Esophagus squamous epithelium (tissue), 5 donors: ENCODE measurements at regions not wholly inside any gene's neighbourhood (a gene's known extent, or its start where the extent isn't known, plus 50 kb on each side); places are given as distances from the start of the nearest gene placed in this dataset.

Experiments used
- DNase-seq: peaks from one replicate; lab custom pipeline; 2025; lab: John Stamatoyannopoulos, UW
- H3K27ac ChIP-seq, 4 donors: fragments of 200-600 bp; sonication (generic); one replicate each; pipeline ENCODE4 v1.5.1; 2016 to 2019; ENCODE audit warnings: mild to moderate bottlenecking in 1 of 4
- H3K27me3 ChIP-seq, 4 donors: fragments of 200-600 bp; sonication (generic); 1 replicate in 3 of 4; 2 replicates in 1 of 4; pipeline versions ENCODE4 v1.5.1 to v1.6.0; 2017 to 2021; ENCODE audit warnings: antibody characterized with exemption in 1 of 4
- H3K36me3 ChIP-seq, 3 donors: fragments of 200-600 bp; sonication (generic); one replicate each; pipeline ENCODE4 v1.5.1; 2016 to 2019
- H3K4me1 ChIP-seq, 3 donors: fragments of 200-600 bp; sonication (generic); one replicate each; pipeline ENCODE4 v1.5.1; 2017 to 2019
- H3K4me3 ChIP-seq, 4 donors: fragments of 200-600 bp; sonication (generic); 1 replicate in 3 of 4; 2 replicates in 1 of 4; pipeline ENCODE4 v1.5.1; 2016 to 2019; ENCODE audit warnings: mild to moderate bottlenecking in 2 of 4, moderate library complexity in 1 of 4
- H3K9me3 ChIP-seq, 3 donors: fragments of 200-600 bp; sonication (generic); one replicate each; pipeline ENCODE4 v1.5.1; 2016 to 2019
- CTCF ChIP-seq, 6 experiments: fragments of 450-650 bp in 4 of 6; fragments of 200-600 bp in 2 of 6; sonication (generic) in 2 of 6; IDR thresholded peaks; one replicate each; pipeline ENCODE4 v1.5.1; 2016 to 2019; ENCODE audit warnings: antibody characterized with exemption in 6 of 6, mild to moderate bottlenecking in 4 of 6, moderate library complexity in 4 of 6
- POLR2A ChIP-seq, 4 donors: fragments of 450-650 bp; IDR thresholded peaks; one replicate each; pipeline ENCODE4 v1.6.1; 2017; ENCODE audit warnings: antibody characterized with exemption in 4 of 4, mild to moderate bottlenecking in 4 of 4, moderate library complexity in 3 of 4
- WGBS, 2 donors: methylation state at CpG; one replicate each; pipeline ENCODE4 v1.1.5; 2018; 5-methylcytosine and 5-hydroxymethylcytosine counted together
- intact Hi-C: fragments of 100-400 bp; cut with DNase I; formaldehyde crosslinking; loops from one replicate; pipeline ENCODE4 v1.15.0; 2022
- donor health status: DM: yes; HTN: yes; CAD: no.

GRCh38 chr14:81716953-81717352 lies 183.3 kb upstream of the SEL1L start:
- no peak overlapping the region for H3K27ac ChIP-seq
- intact Hi-C loops: no loop called here
- no peaks in the 10 kb centered on the region for H3K9me3 ChIP-seq
- no peaks in the 10 kb centered on the region for H3K4me1 ChIP-seq
- H3K4me3 ChIP-seq: no peak overlapping the region
- H3K36me3 ChIP-seq: no peaks in the 10 kb centered on the region
- TF ChIP-seq CTCF (IDR thresholded peaks at IDR 0.05): no peak
- TF ChIP-seq POLR2A (IDR thresholded peaks at IDR 0.05): no peak
- DNase-seq: no peak
- 64 to 66% methylated on average over 6 of the region's 6 CpGs for WGBS, 2 donors
- H3K27me3 ChIP-seq: no peaks in the 10 kb centered on the region

GRCh38 chr14:81723956-81724355 lies 190.3 kb upstream of the SEL1L start:
- no peak for DNase-seq
- Histone ChIP-seq H3K4me3 (no peak overlapping the region), H3K4me1 (peaks cover 0 to 11% (median 0%) of the 10 kb centered on the region in 3 donors), H3K36me3 (no peaks in the 10 kb centered on the region), H3K27me3 (no peaks in the 10 kb centered on the region), H3K9me3 (no peaks in the 10 kb centered on the region), H3K27ac (no peak overlapping the region)
- WGBS, 2 donors: 69 to 78% methylated on average over 2 of the region's 2 CpGs
- intact Hi-C loops: no loop called here
- TF ChIP-seq POLR2A (IDR thresholded peaks at IDR 0.05) (no peak), CTCF (IDR thresholded peaks at IDR 0.05) (no peak)

DNA sequence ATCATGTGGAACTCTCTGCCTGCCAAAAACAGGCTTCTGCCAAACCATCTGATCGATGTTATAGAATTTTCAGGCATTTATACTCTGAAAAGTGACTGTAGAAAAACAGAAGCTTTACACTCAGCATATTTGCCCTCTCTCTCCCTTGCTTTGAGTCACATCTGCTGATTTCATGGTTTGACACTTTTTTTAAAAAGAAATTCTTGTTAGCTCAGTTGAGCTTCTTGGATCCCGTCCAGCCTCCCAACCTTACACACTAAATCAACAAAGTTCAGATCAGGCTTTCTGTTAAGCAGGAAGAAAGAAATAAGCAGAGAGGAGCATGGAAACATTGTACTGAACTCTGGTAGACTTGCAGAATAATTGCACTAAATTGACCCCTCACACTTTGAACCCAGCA lies 193.6 kb upstream of the SEL1L start:
- WGBS, 2 donors: 12 to 16% methylated on average over 2 of the region's 2 CpGs
- H3K36me3 ChIP-seq: no peaks in the 10 kb centered on the region
- no peaks in the 10 kb centered on the region for H3K27me3 ChIP-seq
- no peak for DNase-seq
- intact Hi-C loops: no loop called here
- H3K9me3 ChIP-seq: no peaks in the 10 kb centered on the region
- peaks cover 0 to 11% (median 0%) of the 10 kb centered on the region in 3 donors for H3K4me1 ChIP-seq
- H3K27ac ChIP-seq: no peak overlapping the region
- TF ChIP-seq CTCF (IDR thresholded peaks at IDR 0.05) (no peak), POLR2A (IDR thresholded peaks at IDR 0.05) (no peak)
- H3K4me3 ChIP-seq: no peak overlapping the region

DNA sequence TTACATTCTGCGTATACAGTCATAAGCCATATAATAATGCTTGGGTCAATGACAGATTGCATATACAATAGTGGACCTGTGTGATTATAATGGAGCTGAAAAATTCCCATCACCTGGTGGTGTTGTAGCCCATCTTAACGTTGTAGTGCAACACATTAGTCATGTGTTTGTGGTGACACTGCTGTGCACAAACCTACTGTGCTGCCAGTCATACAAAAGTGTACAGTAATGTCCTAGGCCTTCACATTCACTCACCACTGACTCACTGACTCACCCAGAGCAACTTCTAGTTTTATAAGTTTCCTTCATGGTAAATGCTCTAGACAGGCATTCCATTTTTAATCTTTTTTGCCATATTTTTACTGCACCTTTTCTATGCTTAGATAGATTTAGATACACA lies 194.8 kb upstream of the SEL1L start:
- Histone ChIP-seq H3K9me3 (no peaks in the 10 kb centered on the region), H3K36me3 (no peaks in the 10 kb centered on the region), H3K27me3 (no peaks in the 10 kb centered on the region), H3K27ac (no peak overlapping the region), H3K4me1 (peaks cover 0 to 11% (median 0%) of the 10 kb centered on the region in 3 donors), H3K4me3 (no peak overlapping the region)
- TF ChIP-seq CTCF (IDR thresholded peaks at IDR 0.05) (no peak), POLR2A (IDR thresholded peaks at IDR 0.05) (no peak)
- WGBS, 2 donors: 57 to 62% methylated on average over 2 of the region's 2 CpGs
- intact Hi-C loops: no loop called here
- DNase-seq: no peak

DNA sequence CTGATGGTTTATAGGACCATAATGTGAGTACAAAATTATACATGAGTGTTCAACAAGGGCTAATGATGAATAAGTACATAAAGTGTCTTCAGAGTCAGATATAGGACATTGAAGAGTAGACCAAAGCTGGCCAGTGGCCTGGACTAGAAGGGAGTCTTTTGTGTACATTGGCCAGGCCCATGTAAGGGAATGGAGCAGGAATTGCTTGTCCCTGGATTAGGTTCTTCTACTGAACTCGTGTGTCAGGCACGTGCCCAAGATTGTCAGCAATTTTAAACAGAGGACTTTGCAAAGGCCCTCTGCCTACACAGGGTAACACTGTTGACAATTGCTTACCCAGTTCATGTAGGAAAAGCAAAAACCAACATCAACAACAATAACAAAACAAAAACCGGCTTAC lies 196.0 kb upstream of the SEL1L start:
- Histone ChIP-seq H3K4me3 (no peak overlapping the region), H3K27ac (no peak overlapping the region), H3K36me3 (no peaks in the 10 kb centered on the region), H3K9me3 (no peaks in the 10 kb centered on the region), H3K4me1 (peaks cover 0 to 11% (median 0%) of the 10 kb centered on the region in 3 donors), H3K27me3 (no peaks in the 10 kb centered on the region)
- WGBS, 2 donors: 65 to 68% methylated on average over 3 of the region's 3 CpGs
- no peak for DNase-seq
- no peak for TF ChIP-seq POLR2A (IDR thresholded peaks at IDR 0.05)
- TF ChIP-seq CTCF (IDR thresholded peaks at IDR 0.05): no peak
- intact Hi-C loops: no loop called here
